DOHH2 (cell line): ENCODE measurements at regions not wholly inside any gene's neighbourhood (a gene's known extent, or its start where the extent isn't known, plus 50 kb on each side); places are given as distances from the start of the nearest gene placed in this dataset.

Experiments used
- EZH2phosphoT487 ChIP-seq: fragments of 200-600 bp; sonication (generic); IDR thresholded peaks from 2 replicates; pipeline ENCODE4 v1.6.1; 2017; ENCODE audit warnings: borderline replicate concordance, mild to moderate bottlenecking, antibody characterized with exemption, low read length, moderate library complexity, mixed read lengths
- TF ChIP-seq, protein P1 (sequence below): fragments of 200-600 bp; sonication (generic); IDR thresholded peaks from one replicate; pipeline ENCODE4 v1.5.1; 2014; ENCODE audit warnings: antibody characterized with exemption, mild to moderate bottlenecking, low read depth, low read length; ENCODE audit not compliant: poor library complexity, severe bottlenecking

DNA sequence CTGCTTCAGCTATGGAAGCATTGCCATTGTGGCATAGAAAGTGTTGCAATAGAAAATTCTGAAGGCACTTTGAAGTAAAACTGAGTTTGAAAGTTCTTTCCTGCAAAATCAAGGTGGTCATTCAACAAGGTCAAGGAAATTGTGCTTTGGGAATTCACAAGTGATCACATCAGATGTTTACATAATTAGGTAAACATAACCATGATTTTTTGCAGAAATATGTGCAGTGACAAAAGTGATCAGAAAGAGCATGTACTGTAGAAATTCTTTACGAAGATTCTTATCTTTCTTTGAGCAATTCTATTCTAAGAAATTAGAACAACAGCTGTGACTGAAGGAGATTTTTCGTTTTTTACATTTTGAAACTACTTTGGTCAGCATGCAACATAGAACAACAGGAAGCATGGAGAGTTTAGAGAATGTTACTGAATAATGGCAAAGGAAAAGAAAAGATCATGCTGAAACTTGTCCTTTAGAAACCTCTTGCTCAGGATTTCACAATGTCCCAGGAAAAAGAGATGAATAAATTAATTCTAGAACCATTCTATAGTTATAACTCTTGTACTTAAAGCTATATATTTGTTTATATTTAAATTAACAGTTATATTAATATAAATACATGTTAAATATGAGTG is 643.4 kb upstream of the ARPP21 start:
- TF ChIP-seq, protein P1, sequence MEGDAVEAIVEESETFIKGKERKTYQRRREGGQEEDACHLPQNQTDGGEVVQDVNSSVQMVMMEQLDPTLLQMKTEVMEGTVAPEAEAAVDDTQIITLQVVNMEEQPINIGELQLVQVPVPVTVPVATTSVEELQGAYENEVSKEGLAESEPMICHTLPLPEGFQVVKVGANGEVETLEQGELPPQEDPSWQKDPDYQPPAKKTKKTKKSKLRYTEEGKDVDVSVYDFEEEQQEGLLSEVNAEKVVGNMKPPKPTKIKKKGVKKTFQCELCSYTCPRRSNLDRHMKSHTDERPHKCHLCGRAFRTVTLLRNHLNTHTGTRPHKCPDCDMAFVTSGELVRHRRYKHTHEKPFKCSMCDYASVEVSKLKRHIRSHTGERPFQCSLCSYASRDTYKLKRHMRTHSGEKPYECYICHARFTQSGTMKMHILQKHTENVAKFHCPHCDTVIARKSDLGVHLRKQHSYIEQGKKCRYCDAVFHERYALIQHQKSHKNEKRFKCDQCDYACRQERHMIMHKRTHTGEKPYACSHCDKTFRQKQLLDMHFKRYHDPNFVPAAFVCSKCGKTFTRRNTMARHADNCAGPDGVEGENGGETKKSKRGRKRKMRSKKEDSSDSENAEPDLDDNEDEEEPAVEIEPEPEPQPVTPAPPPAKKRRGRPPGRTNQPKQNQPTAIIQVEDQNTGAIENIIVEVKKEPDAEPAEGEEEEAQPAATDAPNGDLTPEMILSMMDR: no peak
- TF ChIP-seq EZH2phosphoT487: no peak
